NCI-H2171 treated with DMSO at 0.1 percent for 48 hours (cell line): ENCODE measurements at regions not wholly inside any gene's neighbourhood (a gene's known extent, or its start where the extent isn't known, plus 50 kb on each side); places are given as distances from the start of the nearest gene placed in this dataset.
A peak's percentile ranks its signal among the peaks of the same experiment; 100 is the strongest.

Experiments
- DNase-seq: peaks from one replicate; lab custom pipeline; 2025; lab: John Stamatoyannopoulos, UW

DNA sequence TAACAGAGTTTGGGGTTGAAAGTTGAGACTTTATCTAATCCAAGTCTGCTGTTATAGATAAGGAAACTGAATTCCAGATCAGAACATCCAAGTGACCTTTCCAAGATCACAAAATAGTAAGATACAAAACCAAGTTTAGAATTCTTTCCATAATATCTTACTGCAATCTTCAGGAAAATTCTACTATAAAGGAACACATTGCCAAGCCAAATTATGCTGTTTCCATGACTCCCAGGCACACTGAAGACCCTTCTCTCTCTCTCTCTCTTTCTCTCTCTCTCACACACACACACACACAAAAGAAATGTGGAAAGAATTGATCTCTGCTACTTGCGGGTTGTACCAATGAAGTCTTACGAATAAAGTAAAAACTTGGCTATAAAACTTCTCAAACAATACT is 398.4 kb downstream of the METTL4 start:
- DNase-seq, result no peak

DNA sequence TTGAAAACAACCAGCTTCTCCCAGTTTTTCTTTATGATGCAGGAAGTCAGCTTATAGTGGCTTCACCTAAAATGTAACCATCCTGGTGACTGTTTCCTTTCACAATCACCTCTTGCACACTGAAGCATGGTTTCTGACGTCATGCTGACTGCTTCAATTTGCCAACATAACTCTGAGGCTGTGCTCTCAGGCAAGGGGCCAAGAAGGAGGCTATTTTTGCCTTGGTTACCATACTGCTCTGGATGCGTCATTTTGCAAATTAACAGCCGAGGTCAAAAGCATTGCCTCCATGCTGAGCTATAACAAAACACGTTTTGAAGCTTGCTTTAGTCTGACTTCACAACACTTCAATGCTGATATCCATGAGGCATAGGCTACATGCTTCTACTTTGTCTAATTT is 397.8 kb downstream of the METTL4 start:
- DNase-seq, result no peak

DNA sequence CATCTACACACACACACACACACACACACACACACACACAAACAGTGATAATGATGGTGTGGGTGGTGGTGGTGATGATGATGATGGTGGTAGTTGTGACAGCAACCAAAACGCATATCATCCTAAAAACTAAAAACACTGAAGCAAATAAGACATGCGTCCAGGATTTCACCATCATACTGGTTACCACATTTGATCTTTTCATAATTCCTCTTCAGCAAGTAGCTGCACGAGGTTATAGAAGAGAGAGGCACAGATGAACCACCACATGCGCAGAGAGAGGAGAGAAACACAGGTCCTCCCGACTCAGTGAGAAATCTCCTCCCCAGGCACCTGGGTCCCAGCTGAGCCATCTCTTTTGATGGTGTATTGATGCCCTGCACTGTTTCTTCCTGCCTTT is 393.3 kb downstream of the METTL4 start:
- no peak for DNase-seq

DNA sequence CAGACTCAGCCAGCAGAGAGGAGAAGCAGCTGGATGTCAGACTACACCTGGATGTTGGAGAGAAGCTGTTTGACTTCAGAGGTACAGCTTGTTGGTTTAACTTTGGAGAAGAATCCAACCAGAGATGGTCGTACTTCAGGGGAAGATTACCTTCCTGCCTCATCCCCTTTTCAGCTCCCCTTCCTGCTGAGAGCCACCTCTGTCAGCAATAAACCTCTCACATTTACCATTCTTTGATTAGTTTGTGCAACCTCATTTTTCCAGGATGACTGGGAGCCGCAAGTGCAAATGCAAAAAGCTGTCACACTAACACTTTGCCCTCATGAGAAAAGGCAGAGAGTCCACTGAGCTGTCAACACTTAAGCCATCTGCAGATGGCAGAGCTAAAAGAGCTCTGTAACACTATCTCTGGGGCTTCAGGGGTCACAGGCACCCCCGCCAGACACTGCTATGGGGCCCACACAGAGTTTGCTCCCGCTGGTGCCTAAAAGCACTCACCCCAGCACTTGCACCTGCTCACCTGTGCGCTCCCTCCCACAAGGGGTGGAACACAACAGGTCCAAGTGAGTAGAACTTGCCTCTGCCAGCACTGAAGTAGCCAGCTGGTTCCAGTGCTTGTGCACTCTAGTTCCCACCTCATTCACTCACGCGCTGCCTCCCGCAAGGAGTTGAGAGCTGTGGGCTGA is 391.7 kb downstream of the METTL4 start:
- peak; percentile 20 for DNase-seq

DNA sequence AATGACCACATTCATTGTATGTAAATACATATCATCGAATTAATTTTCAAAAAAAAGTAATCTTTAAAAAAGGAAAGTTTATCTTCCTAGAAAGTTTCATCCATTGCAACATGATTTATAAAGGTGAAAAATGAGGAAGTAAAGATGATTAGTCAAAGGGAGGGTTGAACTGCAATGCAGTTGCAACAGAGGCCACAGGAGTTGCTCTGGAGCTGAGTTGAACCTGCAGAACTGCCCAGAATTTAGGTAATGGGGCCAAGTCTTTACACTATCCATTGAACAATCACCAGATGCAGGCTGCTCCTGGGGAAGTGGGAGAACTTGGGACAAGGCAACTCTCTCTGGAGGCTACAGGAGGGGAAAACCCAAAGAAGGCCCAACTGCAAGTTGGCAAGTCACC is 390.7 kb downstream of the METTL4 start:
- DNase-seq, result no peak

DNA sequence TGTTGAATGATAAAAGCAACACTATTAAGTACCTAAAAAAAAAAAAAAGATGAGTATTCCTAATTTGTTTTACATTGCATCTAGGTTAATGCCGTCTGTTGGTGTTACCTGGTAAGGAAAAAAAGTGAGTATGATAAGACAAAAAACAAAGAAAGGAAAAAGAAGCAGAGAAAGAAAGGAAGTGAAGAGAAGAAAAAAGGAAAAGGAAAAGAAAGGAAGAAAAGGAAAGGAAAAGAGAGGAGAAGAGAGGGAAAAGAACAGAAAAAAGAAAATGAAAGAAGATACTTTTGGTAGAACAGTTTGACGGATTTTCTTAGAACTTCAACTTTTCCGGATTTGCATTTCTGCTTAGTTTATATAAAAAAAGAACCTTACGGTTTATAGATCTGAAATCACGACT is 387.9 kb downstream of the METTL4 start:
- no peak for DNase-seq

DNA sequence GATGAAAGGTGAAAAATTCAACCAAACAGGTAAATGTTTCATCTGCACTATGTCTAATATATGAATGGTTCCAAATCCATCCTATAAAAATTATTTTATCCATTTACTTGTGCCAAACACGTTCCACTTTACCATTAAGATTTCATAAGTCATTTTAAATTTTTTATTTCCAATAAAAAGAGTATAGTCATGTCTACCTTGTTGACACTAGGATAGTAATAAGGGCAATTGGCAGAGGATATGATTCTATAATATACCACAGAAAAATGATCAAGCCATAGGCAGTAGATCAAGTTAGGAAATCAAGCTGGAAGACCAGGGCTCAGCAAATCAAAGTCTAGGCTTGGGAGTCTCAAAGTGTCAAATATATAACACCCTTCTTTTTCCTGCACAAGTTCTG is 384.3 kb downstream of the METTL4 start:
- DNase-seq, result no peak

DNA sequence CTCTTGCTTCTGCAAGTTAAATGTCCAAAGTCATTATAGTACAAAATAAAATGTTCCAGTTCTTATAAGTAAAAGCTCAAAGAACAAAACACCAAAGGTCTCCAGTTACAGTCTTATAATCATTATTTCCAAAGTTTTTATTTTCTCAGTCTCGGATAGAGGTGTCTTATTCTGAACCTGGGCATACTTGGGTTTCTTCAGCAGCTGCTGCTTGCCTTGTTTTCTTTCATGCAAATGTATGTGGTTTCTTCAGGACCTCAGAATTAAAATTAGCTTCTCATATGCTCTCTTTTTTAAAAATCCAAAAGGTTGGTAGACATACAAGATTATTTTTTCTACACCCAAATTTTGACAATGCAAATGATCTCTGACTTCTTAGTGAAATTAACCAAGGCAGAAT is 383.0 kb downstream of the METTL4 start:
- DNase-seq, result no peak

DNA sequence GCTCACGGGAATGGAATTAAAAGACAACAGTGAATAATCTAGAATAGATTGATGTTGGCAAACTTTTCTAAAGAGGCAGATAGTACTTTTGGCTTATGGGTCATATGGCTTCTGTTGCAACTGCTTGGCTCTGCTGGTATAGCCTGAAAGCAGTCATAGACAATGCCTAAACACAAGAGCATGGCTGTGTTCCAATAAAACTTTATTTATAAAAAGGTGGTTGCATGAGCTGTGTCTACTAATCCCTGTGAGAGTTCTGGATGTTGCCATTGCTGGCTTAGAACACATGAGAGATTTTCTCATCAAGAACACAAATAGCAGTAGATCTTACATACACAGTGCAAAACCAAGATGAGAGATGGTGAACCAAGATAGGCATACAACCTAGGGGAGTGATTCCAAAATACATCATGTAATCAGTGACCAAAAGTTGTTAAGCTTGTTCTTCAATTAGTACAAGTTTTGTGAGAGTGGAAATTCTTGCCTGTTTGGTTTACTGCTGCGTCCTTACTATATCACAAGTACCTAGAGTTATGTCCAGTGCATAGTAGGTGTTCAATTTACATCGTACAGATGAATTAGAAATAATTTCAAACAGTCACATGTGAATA is 380.0 kb downstream of the METTL4 start:
- DNase-seq, result no peak

DNA sequence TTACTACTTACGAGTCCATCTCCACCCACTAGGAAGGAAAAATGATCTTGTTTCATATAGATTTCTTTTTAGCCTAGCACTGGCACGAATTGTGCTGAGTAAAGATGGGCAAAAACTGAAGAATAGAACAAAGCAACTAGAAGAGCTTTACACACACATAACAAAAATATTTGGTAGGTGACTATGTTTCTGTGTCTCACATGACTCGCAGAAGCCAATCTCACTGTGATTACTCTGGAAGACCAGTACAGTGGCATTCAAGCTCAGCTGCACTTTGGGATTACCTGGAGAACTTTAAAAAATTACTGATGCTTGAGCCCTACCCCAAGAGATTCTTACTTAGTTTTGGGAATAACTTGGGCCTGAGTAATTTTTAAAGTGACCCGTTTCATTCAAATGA is 378.7 kb downstream of the METTL4 start:
- DNase-seq, result no peak

DNA sequence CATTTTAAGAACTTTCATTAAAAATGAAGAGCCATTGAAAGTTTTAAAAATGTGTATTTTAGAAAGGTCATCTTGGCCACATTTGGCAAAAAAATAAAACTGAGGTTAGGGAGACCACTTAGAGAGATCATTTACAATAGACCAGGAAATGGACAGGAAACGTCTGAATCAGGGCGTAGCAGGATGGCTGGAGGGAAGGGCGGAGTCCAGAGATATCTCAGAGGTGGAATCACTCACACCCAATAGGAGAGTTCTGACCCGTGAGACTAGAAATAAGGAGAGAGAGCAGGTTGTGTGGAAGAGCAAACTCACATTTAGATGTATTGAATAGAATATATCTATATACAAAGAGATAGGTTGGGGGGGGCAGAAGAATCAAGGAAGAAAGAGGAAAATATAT is 373.4 kb downstream of the METTL4 start:
- DNase-seq, result no peak

DNA sequence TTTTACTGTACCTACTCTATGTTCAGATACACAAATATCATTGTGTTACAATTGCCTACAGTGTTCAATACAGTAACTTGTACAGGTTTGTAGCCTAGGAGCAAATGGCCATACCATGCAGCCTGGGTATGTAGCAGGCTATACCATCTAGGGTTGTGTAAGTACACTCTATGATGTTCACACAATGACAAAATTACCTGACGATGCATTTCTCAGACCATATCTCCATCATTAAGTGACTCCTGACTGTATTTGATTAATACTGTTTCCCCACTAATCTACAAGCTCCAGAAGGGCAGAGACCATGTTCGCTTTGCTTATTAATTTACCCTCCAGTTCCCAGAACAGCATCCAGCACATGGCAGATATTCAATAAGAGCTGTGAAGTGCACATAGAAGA is 372.2 kb downstream of the METTL4 start:
- no peak for DNase-seq

DNA sequence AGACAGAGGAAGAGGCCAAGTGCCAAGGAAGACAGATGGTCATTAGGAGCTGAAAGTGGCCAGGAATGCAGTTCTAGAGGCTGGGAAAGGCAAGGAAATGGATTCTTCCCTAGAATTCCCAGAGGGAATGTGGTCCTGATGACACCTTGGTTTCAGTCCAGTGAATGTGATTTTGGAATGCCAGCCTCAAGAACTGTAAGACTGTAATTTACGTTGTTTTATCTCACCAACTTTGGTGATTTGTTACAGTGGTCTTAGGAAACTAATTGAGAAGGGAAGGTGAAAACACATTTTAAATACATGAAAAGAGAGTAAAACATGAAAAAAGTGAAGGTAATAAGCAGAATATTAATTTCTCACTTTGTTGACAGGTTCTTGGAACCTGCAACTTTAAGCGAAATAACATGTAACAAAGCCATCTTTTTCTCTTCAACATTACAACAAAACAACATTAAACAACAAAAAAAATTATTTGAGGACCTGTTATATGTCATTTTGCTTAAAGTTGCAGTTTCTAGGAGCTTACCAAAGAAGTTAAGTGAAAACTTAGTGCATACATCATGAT is 370.2 kb downstream of the METTL4 start:
- peak; percentile 5 for DNase-seq

DNA sequence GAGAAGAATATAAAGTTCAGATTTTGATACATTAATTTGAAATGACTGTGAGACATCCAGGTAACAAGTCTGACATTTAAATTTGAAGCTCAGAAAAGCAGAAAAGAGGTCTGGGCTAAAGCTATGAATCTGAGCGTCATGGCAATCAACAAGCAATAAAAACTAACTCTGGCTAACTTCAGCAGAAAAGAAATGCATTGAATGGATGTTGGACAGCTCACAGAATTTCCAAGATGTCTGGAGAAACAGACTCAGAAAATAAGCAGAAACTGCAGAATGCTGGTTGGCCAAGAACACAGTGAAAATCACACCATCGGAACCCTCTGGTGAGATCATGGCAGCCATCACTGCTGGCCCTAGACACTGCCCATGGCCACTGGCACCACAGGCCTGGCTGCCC is 366.6 kb downstream of the METTL4 start:
- DNase-seq, result no peak

DNA sequence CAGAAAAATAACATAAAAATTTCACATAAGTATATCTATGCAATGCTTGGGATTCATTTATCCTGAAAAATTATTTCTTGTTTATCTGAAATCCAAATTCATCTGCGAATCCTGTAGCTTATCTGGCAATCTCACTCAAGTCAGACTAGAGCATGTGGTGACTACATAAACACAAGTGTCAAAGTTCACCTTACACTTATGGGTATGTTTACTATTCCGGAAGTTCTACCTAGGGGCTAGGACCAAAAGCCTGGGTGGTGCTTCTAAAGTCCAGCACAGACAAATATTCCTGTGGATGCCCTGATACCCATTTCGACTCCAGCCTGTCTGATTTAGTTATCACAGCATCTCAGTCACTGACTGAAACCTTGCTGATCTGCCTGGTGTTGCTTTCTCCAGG is 364.0 kb downstream of the METTL4 start:
- DNase-seq, result no peak

DNA sequence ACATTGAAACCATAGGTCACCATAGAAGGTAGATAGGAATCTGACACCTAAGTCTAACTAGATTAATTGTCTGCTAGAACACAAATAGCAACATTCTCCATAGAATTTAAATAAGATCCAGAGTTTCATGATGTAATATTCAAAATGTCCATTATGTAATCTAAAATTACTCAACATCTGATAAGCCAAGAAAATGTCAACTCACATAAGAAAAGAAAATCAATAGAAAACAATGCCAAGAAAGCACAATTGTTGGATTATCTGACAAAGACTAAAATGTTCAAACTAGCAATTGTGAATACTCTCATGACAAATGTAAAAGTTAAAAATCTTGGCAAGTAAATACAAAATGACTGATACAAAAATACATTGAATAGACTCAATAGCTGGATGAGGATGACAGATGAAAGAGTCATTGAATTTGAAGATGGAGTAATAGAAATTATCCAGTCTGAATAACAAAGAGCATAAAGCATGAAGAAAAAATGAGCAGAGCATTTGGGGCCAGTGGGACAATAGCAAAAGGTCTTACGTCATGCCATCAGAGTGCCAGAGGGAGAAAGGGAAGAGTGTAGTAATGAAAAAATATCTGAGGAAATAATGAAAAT is 358.6 kb downstream of the METTL4 start:
- DNase-seq, result no peak

DNA sequence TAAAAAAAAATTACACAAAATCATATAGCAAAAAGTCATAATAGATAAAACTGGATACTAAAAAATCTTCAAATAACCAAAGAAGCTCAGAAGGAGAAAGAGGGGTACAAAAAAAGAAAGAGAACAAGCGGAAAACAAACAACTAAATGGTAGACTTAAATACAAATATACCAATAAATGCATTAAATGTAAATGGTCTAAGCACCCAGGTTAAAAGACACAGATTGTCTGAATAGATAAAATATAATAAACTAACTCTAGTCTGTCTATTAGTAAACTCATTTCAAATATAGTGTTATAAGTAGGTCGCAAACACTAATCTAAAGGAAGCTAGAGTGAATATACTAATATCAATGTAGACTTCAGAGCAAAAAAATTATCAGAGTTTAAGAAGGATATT is 357.4 kb downstream of the METTL4 start:
- no peak for DNase-seq

DNA sequence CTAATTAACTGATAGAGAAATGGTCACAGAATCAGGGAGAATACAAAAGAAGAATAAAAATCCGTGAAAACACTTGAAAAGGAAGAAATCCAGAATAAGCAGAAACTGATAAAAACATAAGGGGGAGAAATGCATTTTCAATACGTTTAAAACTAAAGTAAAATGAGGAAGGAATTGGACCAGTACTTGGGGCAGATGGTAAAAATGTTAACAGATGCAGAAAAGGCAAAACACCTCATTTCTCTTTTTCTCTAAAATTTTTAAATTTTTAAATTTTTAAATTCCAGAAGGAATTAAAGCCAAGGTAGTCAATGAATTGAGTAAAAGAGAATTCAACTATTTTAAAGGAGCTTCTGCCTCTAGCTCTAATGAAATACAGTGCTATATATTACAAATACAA is 353.9 kb downstream of the METTL4 start:
- DNase-seq, result no peak

DNA sequence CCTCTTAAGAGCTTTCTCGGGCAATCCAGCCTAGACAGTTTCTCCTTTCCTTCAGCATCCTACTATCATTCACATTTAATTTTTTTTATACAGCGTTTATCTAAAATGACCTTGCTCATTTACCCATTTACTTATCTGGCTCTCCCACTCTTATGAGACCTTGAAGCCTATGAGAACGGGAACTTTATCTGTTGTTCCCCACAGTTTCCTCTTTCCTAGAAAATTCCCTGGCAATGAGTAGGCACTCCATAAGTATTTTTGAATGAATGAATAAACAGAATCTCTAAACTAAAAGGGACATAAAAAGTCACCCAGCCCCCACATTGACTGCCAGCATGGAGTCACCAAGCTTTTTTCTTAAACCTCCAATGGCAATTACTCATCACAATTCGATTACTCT is 353.2 kb downstream of the METTL4 start:
- DNase-seq, result no peak

DNA sequence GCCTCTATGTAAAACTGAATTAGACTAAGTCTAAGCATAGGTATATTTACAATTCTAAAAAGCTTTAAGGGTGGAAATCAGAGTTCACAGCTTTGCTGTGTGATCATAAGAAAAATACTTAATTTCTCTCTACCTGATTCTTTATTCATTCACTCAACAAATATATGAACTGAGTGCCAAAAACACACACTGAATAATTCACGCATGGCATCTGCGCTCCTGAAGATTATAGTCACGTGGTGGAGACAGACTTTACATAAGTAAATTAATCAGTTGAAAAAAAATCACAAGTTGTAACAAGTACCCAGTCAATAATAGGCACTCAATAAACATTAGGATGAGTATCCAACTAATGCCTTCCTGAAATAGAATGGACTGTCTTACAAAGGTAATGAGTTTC is 351.6 kb downstream of the METTL4 start:
- DNase-seq, result no peak

DNA sequence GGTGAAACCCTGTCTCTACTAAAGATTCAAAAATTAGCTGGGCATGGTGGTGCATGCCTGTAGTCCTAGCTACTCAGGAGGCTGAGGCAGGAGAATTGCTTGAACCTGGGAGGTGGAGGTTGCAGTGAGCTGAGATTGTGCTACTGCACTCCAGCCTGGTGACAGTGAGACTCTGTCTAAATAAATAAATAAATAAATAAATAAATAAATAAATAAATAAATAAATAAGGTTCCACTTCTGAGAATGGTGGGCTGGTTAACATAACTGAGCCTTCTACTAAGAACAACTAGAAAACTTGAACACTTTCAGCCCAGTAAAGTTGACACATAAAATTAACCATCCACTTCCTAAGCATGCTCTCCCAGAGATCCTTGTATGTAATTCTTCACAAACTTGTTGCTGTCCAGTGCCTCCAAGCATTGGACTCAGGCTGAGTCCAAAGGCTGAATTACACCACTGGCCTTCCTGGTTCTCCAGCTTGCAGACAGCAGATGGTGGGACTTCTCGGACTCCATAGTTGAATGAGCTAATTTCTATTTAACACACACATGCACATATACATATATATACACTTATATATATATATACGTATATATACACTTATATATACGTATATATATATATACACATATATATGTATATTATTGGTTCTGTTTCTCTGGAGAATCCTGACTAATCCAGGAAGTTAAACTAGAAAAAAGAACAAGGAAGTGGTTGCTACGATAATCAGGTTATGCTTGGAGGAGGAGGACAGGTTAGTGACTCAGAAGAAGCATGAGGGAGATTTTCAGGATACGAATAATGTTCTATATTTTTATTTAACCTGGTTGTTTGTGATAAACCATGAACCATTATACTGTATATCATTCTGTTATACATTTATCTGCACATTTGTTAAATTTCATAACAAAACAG is 348.8 kb downstream of the METTL4 start:
- DNase-seq, result no peak

DNA sequence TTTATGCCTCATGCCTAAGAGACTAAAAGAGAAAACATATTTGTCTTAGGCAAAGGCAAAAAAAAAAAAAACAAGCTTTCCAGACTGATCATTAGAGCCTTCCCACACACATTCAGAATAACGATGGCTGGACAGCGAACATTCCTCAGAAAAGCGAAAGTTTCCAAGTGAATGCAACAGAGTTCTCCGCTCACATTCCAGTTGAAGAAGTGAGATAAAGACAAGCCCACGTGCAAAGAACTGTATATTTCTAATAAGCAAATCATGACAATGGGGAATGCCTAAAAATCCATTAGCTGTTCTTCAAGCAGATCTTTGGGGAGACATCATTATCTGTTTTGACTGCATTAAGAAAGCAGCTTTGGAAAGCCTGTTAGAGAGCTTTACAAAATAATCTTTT is 347.9 kb downstream of the METTL4 start:
- DNase-seq, result no peak
